HG03060 (cell line): ENCODE measurements at regions not wholly inside any gene's neighbourhood (a gene's known extent, or its start where the extent isn't known, plus 50 kb on each side); places are given as distances from the start of the nearest gene placed in this dataset.

Source experiments
- ATAC-seq: cut with Tn5 transposase; IDR thresholded peaks from one replicate; pipeline ENCODE4 v1.9.1; 2021; ENCODE audit warnings: low read depth, moderate number of reproducible peaks; ENCODE audit not compliant: unreplicated experiment

GRCh38 chr2:62566847-62567246, 60.9 kb upstream of the TMEM17 start:
- no peak for ATAC-seq

DNA sequence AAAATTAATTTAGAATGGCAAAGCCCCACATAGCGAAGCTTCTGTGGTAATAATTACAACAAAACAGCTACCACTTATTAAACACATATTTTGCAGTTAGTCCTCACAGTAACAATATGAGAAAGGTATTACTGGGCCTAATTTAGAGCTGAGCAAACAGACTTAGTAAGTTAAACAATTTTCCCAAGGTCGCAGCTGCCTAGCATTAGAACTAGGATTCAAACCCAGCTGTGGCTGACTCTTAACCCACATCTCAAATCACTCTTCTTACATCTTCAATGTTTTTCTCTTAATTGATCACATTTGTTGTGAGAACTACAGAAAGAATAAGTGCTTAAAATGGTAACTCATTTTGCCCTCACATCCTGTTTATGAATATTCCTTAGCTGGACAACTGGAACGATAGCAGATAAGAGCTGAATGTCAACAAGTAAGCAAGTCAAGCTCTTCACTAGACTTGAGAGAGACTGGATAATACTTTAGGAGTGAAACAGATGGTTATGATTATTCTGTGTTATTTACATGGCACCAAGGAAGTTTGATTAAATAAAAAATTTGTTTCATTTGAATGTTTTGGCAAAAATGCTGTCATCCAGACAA, 59.4 kb upstream of the TMEM17 start:
- no peak for ATAC-seq

DNA sequence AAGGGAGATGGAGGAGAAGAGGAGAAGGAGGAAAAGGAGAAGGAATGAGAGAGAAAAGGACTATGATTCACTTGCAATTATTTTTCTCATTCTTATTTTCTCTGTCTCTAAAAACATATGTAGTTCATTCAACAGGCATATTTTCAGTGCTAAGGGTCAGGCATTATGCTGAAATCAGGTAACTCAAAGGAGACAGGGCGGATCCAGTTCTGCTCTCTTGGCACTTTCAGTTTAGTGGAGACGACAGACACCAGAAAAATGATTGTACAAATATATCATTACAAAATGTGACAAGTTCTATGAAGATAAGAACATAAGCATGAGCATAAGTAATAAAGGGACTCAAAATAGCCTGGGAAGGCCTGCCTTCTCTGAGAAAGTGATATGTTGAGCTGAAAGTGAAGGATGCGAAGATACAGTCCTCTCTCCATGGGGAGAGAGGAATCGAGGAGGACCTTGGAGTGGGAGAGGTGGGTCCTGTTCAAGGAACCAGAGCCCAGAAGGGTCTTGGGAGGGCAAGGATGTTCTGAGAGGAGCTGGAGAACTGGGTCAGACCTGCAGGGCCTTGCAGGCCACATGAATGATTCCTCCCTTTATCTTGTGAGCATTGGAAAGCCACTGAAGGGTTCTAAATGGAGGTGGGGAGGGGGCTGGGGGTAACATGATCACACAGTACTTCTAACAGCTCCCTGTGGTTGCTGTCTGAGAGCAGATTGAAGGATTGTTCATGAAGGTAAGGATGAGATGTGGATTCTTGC, 58.6 kb upstream of the TMEM17 start:
- ATAC-seq = no peak

DNA sequence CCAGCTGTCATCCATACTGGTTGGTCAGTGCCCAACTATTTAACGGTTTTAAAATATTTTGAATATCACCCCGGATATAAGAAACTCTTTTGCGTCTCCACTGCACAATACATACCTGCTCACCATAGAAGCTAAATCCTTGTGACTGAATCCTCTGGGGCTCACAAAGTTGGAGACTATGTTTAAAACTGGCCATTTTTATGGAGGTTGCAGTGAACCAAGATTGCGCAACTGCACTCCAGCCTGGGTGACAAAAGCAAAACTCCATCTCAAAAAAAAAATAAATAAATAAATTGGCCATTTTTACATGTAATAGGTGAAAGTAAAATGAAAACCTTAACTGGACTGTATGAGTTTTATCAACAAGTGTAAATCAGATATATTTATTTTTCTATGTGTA, 55.6 kb upstream of the TMEM17 start:
- ATAC-seq = no peak

DNA sequence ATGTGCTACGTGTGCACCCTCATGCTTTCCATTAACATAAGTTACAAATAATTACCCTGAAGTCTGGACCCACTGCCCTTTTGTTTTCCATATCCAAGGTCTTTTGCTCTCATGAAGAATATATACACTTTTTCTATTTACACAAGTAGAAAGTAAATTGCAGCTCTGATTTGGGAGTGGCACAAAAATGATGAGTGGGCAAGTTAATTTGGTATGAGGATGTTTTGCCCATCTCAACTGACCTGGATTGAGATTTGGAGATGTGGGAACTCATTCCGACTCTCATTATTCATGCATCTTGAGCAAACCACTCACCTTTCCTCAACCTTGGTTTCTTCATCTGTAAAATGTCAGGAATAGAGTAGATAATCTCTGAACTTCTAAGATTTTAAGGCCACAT, 53.6 kb upstream of the TMEM17 start:
- ATAC-seq = no peak

DNA sequence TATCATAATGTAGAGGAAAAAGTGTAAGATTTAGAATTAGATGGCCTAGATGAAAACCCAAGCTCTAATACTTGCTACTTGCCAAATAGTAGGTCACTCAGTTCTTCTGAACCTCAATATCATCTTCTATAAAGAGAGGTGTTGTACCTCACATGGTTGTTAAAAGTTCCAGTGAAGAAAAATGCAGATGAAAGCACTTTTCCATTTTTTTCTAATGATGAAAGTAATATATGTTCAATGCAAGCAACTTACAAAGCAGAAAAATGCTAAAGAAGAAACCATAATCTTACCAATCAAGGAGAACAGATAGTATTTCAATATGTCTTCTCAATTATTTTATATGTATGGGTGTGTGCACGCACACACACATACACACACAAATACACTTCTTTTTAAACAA, 52.7 kb upstream of the TMEM17 start:
- no peak for ATAC-seq

GRCh38 chr2:62556086-62556485, 50.1 kb upstream of the TMEM17 start:
- ATAC-seq = no peak
